GM12878 (cell line): ENCODE measurements at regions not wholly inside any gene's neighbourhood (a gene's known extent, or its start where the extent isn't known, plus 50 kb on each side); places are given as distances from the start of the nearest gene placed in this dataset.

Source experiments
- ATAC-seq: fragments of 200-7000 bp; cut with Tn5 transposase; 3 replicates; pipeline ENCODE4 v1.9.1; 2020; ENCODE audit warnings: mild to moderate bottlenecking, moderate library complexity
- BruUV-seq: library from RNA; stranded (reverse); fragments of 400-500 nt; replicated peaks from 2 replicates; lab custom pipeline; 2021; lab: Mats Ljungman, UMichigan
- CTCF ChIA-PET: fragments of 300-600 bp; sonication (Branson Sonifier 250); formaldehyde crosslinking; extraction: SDS; loops from one replicate; lab custom pipeline; 2021; ENCODE audit warnings: inconsistent platforms; lab: Yijun Ruan, JAX
- POLR2A ChIA-PET: fragments of 350-600 bp; formaldehyde crosslinking; extraction: SDS; loops from one replicate; lab custom pipeline; 2021; ENCODE audit warnings: inconsistent platforms; lab: Charles Lee
- RAD21 ChIA-PET: fragments of 300-600 bp; sonication (Branson Sonifier 250); formaldehyde crosslinking; loops from one replicate; lab custom pipeline; 2023; ENCODE audit warnings: antibody characterized with exemption; ENCODE audit not compliant: unreplicated experiment; lab: Charles Lee
- SMC1A ChIA-PET: fragments of 300-600 bp; sonication (Branson Sonifier 250); formaldehyde crosslinking; loops from one replicate; lab custom pipeline; 2023; ENCODE audit not compliant: unreplicated experiment, uncharacterized antibody; lab: Charles Lee
- DNase-seq: peaks from one replicate; pipeline ENCODE4 v3.0.0-alpha.2; 2011; ENCODE audit warnings: low read depth, low spot score
- FAIRE-seq: peaks from 3 replicates; lab custom pipeline; 2011; peaks lifted over from hg19 to GRCh38; lab: Jason Lieb, UNC
- H2AFZ ChIP-seq: 2 replicates; pipeline ENCODE4 v1.6.0; 2011; ENCODE audit warnings: low read depth, low read length, control low read depth; ENCODE audit not compliant: control insufficient read depth
- H3K27ac ChIP-seq: 2 replicates; pipeline ENCODE4 v1.5.1; 2011; ENCODE audit warnings: control low read depth; ENCODE audit not compliant: control insufficient read depth, insufficient read depth
- H3K27me3 ChIP-seq, 2 experiments: replicated peaks in 1 of 2; 2 replicates each; pipeline versions ENCODE4 v1.6.0 to v1.6.1; 2011; ENCODE audit warnings: low read length in 1 of 2; ENCODE audit not compliant: control insufficient read depth in 2 of 2, insufficient read depth in 2 of 2
- H3K36me3 ChIP-seq, 2 experiments: 2 replicates each; pipeline ENCODE4 v1.5.1; 2011; ENCODE audit warnings: low read length in 1 of 2; ENCODE audit not compliant: control insufficient read depth in 2 of 2, insufficient read depth in 2 of 2
- H3K4me1 ChIP-seq: 2 replicates; pipeline ENCODE4 v1.6.1; 2011; ENCODE audit warnings: mild to moderate bottlenecking, low read length, moderate library complexity, mixed read lengths; ENCODE audit not compliant: control insufficient read depth, insufficient read depth
- H3K4me2 ChIP-seq: 2 replicates; pipeline ENCODE4 v1.6.0; 2011; ENCODE audit warnings: control low read depth; ENCODE audit not compliant: control insufficient read depth, insufficient read depth
- H3K4me3 ChIP-seq: fragments of 200-600 bp; sonication (generic); 2 replicates; pipeline ENCODE4 v1.5.1; 2016
- H3K79me2 ChIP-seq: 2 replicates; pipeline ENCODE4 v1.6.0; 2011; ENCODE audit warnings: low read length; ENCODE audit not compliant: control insufficient read depth, insufficient read depth
- H3K9ac ChIP-seq: 2 replicates; pipeline ENCODE4 v1.8.0; 2011; ENCODE audit warnings: low read length, control low read depth, mixed read lengths; ENCODE audit not compliant: control insufficient read depth, insufficient read depth
- H3K9me3 ChIP-seq: replicated peaks from 3 replicates; pipeline ENCODE4 v1.5.1; 2011; ENCODE audit warnings: mild to moderate bottlenecking, low read length; ENCODE audit not compliant: control insufficient read depth, insufficient read depth
- H4K20me1 ChIP-seq: 2 replicates; pipeline ENCODE4 v1.6.0; 2011; ENCODE audit not compliant: control insufficient read depth, insufficient read depth
- BMI1 ChIP-seq: fragments of 450-650 bp; IDR thresholded peaks from 2 replicates; pipeline ENCODE4 v1.6.1; 2016; ENCODE audit warnings: mild to moderate bottlenecking, moderate library complexity, borderline replicate concordance
- BRCA1 ChIP-seq: IDR thresholded peaks from 2 replicates; pipeline ENCODE4 v1.6.1; 2011; ENCODE audit warnings: low read depth, low read length, improper control_type of control experiment
- CHD1 ChIP-seq: IDR thresholded peaks from 2 replicates; pipeline ENCODE4 v1.6.1; 2012; ENCODE audit warnings: low read depth, low read length, improper control_type of control experiment
- EGR1 ChIP-seq, 2 experiments: IDR thresholded peaks; 1 replicate in 1 of 2; 2 replicates in 1 of 2; pipeline ENCODE4 v1.6.1; 2011 to 2012; ENCODE audit warnings: low read depth in 2 of 2, low read length in 2 of 2, borderline replicate concordance in 1 of 2, mild to moderate bottlenecking in 1 of 2, moderate library complexity in 1 of 2
- EZH2 ChIP-seq: IDR thresholded peaks from 2 replicates; pipeline ENCODE4 v1.6.1; 2012; ENCODE audit warnings: low read depth, mild to moderate bottlenecking, control low read depth, inconsistent platforms, low read length, borderline replicate concordance; ENCODE audit not compliant: control insufficient read depth
- FOS ChIP-seq: IDR thresholded peaks from 3 replicates; pipeline ENCODE4 v1.6.1; 2011; ENCODE audit warnings: borderline replicate concordance; ENCODE audit not compliant: insufficient read length; ENCODE audit errors: extremely low read depth
- MTA2 ChIP-seq: fragments of 450-650 bp; IDR thresholded peaks from 2 replicates; pipeline ENCODE4 v1.6.1; 2016; ENCODE audit warnings: low read depth, mild to moderate bottlenecking, moderate library complexity
- PML ChIP-seq: IDR thresholded peaks from 2 replicates; pipeline ENCODE4 v1.6.1; 2012; ENCODE audit warnings: low read length, inconsistent platforms
- POLR2AphosphoS5 ChIP-seq: IDR thresholded peaks from 2 replicates; pipeline ENCODE4 v1.6.1; 2011; ENCODE audit warnings: mild to moderate bottlenecking, low read length, inconsistent platforms
- RAD51 ChIP-seq: fragments of 450-650 bp; IDR thresholded peaks from 2 replicates; pipeline ENCODE4 v1.6.1; 2016; ENCODE audit warnings: moderate library complexity, mild to moderate bottlenecking, inconsistent platforms
- RFX5 ChIP-seq: IDR thresholded peaks from 2 replicates; pipeline ENCODE4 v1.6.1; 2011; ENCODE audit warnings: low read depth, low read length, improper control_type of control experiment
- SIN3A ChIP-seq: IDR thresholded peaks from 2 replicates; pipeline ENCODE4 v1.6.1; 2012; ENCODE audit warnings: low read depth, low read length, improper control_type of control experiment
- SMC3 ChIP-seq: IDR thresholded peaks from 2 replicates; pipeline ENCODE4 v1.6.1; 2011; ENCODE audit warnings: low read length, improper control_type of control experiment, borderline replicate concordance
- SRF ChIP-seq, 2 experiments: IDR thresholded peaks; 2 replicates each; pipeline ENCODE4 v1.6.1; 2011; ENCODE audit warnings: low read depth in 2 of 2, low read length in 2 of 2, mild to moderate bottlenecking in 1 of 2, moderate library complexity in 1 of 2
- STAT1 ChIP-seq: fragments of 450-650 bp; conservative IDR thresholded peaks from 2 replicates; pipeline ENCODE4 v1.6.1; 2014; ENCODE audit warnings: antibody characterized with exemption, mild to moderate bottlenecking
- SUPT20H ChIP-seq: IDR thresholded peaks from 2 replicates; pipeline ENCODE4 v1.6.1; 2011; ENCODE audit warnings: low read depth, mild to moderate bottlenecking, low read length, moderate library complexity, borderline replicate concordance; ENCODE audit not compliant: control insufficient read depth
- SUZ12 ChIP-seq: fragments of 200-600 bp; sonication (generic); IDR thresholded peaks from one replicate; pipeline ENCODE4 v1.6.1; 2018; ENCODE audit warnings: antibody characterized with exemption, mild to moderate bottlenecking; ENCODE audit not compliant: unreplicated experiment
- YBX1 ChIP-seq: fragments of 450-650 bp; IDR thresholded peaks from 2 replicates; pipeline ENCODE4 v1.6.1; 2016; ENCODE audit warnings: antibody characterized with exemption
- ZBED1 ChIP-seq: IDR thresholded peaks from 2 replicates; pipeline ENCODE4 v1.6.1; 2016; ENCODE audit warnings: borderline replicate concordance
- ZNF24 ChIP-seq: fragments of 450-650 bp; IDR thresholded peaks from 2 replicates; pipeline ENCODE4 v1.6.1; 2017; ENCODE audit warnings: antibody characterized with exemption, mild to moderate bottlenecking
- ZNF274 ChIP-seq: IDR thresholded peaks from one replicate; pipeline ENCODE4 v1.8.0; 2011; ENCODE audit not compliant: insufficient read length, insufficient read depth
- WGBS: methylation state at CpG from one replicate; pipeline ENCODE4 v1.1.6; 2016; ENCODE audit warnings: low lambda C conversion rate; ENCODE audit not compliant: insufficient replicate concordance, insufficient coverage; ENCODE audit errors: missing lambda C conversion rate; 5-methylcytosine and 5-hydroxymethylcytosine counted together
- in situ Hi-C: fragments of 300-500 bp; cut with MboI; formaldehyde crosslinking; loops from 9 replicates; pipeline ENCODE4 v1.14.3; 2018; ENCODE audit warnings: mixed read lengths
- intact Hi-C: fragments of 100-400 bp; cut with micrococcal nuclease; formaldehyde crosslinking; loops from one replicate; pipeline ENCODE4 v1.14.2; 2022; ENCODE audit not compliant: unreplicated experiment
- TF ChIP-seq, protein P1 (sequence below): fragments of 450-650 bp; IDR thresholded peaks from 2 replicates; pipeline ENCODE4 v1.6.1; 2017; ENCODE audit warnings: mild to moderate bottlenecking, moderate library complexity

DNA sequence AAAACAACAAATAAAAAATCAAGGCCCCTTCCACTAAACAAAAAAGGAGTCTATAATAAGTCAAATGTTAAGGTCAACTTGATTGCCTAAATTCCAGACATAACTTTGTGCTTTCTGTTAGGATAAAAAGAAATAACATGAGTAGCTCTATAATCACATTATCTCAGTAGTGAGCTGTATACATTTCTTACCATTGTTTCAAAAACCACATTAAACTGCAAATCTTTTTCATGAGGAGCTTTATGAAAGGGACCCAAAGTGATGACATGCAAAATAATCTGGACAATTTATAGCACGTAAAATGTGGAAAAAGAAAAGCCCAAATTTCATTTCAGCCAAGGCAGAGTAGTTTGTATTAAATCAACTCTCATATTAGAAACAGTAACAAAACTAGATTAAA lies 269.2 kb downstream of the KLF12 start:
- RAD21 ChIA-PET, result interaction anchor here (1.0 to 1.1 kb wide), 2 partner anchors 29 to 174 kb away, joined by 3 to 4 read pairs; no protein-coding TSS in a partner anchor

GRCh38 chr13:73861136-73861535 lies 273.1 kb downstream of the KLF12 start:
- H3K9ac ChIP-seq, result no peak overlapping the region
- BruUV-seq, result no TSS peak
- intact Hi-C loops (no loop called here), in situ Hi-C loops (no loop called here)
- ATAC-seq (no peak), FAIRE-seq (no peak), DNase-seq (no peak)
- SMC1A ChIA-PET, result no interaction called here
- H3K4me2 ChIP-seq, result no peak overlapping the region
- CTCF ChIA-PET, result no interaction called here
- RAD21 ChIA-PET, result no interaction called here
- H3K79me2 ChIP-seq, result no peaks in the 10 kb centered on the region
- POLR2A ChIA-PET, result no interaction called here
- no peaks in the 10 kb centered on the region for H4K20me1 ChIP-seq
- no peak overlapping the region for H3K4me3 ChIP-seq
- H3K27me3 ChIP-seq, result no peaks in the 10 kb centered on the region
- peaks cover under 1% of the 10 kb centered on the region; the same call in 1 of the 2 replicates for H3K4me1 ChIP-seq
- no peaks in the 10 kb centered on the region for H3K36me3 ChIP-seq
- H2AFZ ChIP-seq, result no peak overlapping the region
- 93% methylated on average over 2 of the region's 2 CpGs for whole genome bisulfite sequencing
- no peak overlapping the region for H3K27ac ChIP-seq
- no peaks in the 10 kb centered on the region; the same call in 2 of the 3 replicates for H3K9me3 ChIP-seq
- TF ChIP-seq BMI1, result no peak
- no peak for TF ChIP-seq RFX5
- TF ChIP-seq RAD51, result no peak
- TF ChIP-seq SIN3A, result no peak
- no peak for TF ChIP-seq ZNF24
- TF ChIP-seq, protein P1, sequence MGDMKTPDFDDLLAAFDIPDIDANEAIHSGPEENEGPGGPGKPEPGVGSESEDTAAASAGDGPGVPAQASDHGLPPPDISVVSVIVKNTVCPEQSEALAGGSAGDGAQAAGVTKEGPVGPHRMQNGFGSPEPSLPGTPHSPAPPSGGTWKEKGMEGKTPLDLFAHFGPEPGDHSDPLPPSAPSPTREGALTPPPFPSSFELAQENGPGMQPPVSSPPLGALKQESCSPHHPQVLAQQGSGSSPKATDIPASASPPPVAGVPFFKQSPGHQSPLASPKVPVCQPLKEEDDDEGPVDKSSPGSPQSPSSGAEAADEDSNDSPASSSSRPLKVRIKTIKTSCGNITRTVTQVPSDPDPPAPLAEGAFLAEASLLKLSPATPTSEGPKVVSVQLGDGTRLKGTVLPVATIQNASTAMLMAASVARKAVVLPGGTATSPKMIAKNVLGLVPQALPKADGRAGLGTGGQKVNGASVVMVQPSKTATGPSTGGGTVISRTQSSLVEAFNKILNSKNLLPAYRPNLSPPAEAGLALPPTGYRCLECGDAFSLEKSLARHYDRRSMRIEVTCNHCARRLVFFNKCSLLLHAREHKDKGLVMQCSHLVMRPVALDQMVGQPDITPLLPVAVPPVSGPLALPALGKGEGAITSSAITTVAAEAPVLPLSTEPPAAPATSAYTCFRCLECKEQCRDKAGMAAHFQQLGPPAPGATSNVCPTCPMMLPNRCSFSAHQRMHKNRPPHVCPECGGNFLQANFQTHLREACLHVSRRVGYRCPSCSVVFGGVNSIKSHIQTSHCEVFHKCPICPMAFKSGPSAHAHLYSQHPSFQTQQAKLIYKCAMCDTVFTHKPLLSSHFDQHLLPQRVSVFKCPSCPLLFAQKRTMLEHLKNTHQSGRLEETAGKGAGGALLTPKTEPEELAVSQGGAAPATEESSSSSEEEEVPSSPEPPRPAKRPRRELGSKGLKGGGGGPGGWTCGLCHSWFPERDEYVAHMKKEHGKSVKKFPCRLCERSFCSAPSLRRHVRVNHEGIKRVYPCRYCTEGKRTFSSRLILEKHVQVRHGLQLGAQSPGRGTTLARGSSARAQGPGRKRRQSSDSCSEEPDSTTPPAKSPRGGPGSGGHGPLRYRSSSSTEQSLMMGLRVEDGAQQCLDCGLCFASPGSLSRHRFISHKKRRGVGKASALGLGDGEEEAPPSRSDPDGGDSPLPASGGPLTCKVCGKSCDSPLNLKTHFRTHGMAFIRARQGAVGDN, result no peak
- TF ChIP-seq POLR2AphosphoS5, result no peak
- no peak for TF ChIP-seq PML
- no peak for TF ChIP-seq STAT1
- TF ChIP-seq BRCA1, result no peak
- TF ChIP-seq SUPT20H, result no peak

More for the DNA sequence above, 269.2 kb downstream of the KLF12 start:
- in situ Hi-C loops, result no loop called here
- H2AFZ ChIP-seq, result no peak overlapping the region
- intact Hi-C loops, result no loop called here
- CTCF ChIA-PET, result interaction anchor here (0.7 to 1.0 kb wide), 3 partner anchors 16 to 83 kb away, joined by 3 read pairs; no protein-coding TSS in a partner anchor
- H3K4me3 ChIP-seq, result no peak overlapping the region
- H3K27ac ChIP-seq, result no peak overlapping the region
- 0 out of 2 replicates have a peak overlapping the region, but pooled peaks have one; percentile 12 for H3K4me2 ChIP-seq
- H3K27me3 ChIP-seq, result no peaks in the 10 kb centered on the region
- H4K20me1 ChIP-seq, result no peaks in the 10 kb centered on the region
- no peak overlapping the region for H3K9ac ChIP-seq
- no TSS peak for BruUV-seq
- no peaks in the 10 kb centered on the region for H3K79me2 ChIP-seq
- peaks cover 2% of the 10 kb centered on the region; the same call in 1 of the 2 replicates for H3K4me1 ChIP-seq
- no peak for TF ChIP-seq YBX1
- no peak for TF ChIP-seq EZH2
- TF ChIP-seq CHD1, result no peak
- TF ChIP-seq SRF (IDR thresholded peaks at IDR 0.05; ENCODE audit: low read depth in 2 of 2, low read length in 2 of 2), result no peak
- no peak for TF ChIP-seq MTA2
- no peak for TF ChIP-seq EGR1 (IDR thresholded peaks at IDR 0.05; ENCODE audit: borderline replicate concordance in 1 of 2, low read depth in 2 of 2, low read length in 2 of 2)
- no peak for TF ChIP-seq ZNF274
- TF ChIP-seq SUZ12, result no peak
- TF ChIP-seq ZBED1, result no peak
- TF ChIP-seq SMC3, result no peak
- TF ChIP-seq FOS, result no peak
- TF ChIP-seq, all 136 proteins: peak for 0
- ATAC-seq (no peak), DNase-seq (no peak), FAIRE-seq (peak; percentile 59)
- ChIA-PET POLR2A (no interaction called here), SMC1A (interaction anchor here (0.5 to 2.2 kb wide), 3 partner anchors 27 to 49 kb away, joined by 3 to 8 read pairs (median 3); no protein-coding TSS in a partner anchor)
- Histone ChIP-seq H3K36me3 (no peaks in the 10 kb centered on the region), H3K9me3 (no peaks in the 10 kb centered on the region; the same call in 2 of the 3 replicates)
- 96% methylated on average over 1 of the region's 1 CpG for WGBS
